PC-3 (cell line): ENCODE measurements at regions not wholly inside any gene's neighbourhood (a gene's known extent, or its start where the extent isn't known, plus 50 kb on each side); places are given as distances from the start of the nearest gene placed in this dataset.

ENCODE experiments used
- EZH2 ChIP-seq: fragments of 300-600 bp; sonication (generic); IDR thresholded peaks from one replicate; pipeline ENCODE4 v1.6.1; 2017; ENCODE audit warnings: antibody characterized with exemption, mild to moderate bottlenecking, low read length; ENCODE audit not compliant: unreplicated experiment
- EZH2phosphoT487 ChIP-seq: fragments of 300-600 bp; sonication (generic); IDR thresholded peaks from 2 replicates; pipeline ENCODE4 v1.6.1; 2018; ENCODE audit warnings: mild to moderate bottlenecking, antibody characterized with exemption, low read length, borderline replicate concordance
- TF ChIP-seq, protein P1 (sequence below): fragments of 300-600 bp; sonication (generic); conservative IDR thresholded peaks from 2 replicates; pipeline ENCODE4 v1.5.1; 2017; ENCODE audit warnings: antibody characterized with exemption, low read depth, mild to moderate bottlenecking, low read length

DNA sequence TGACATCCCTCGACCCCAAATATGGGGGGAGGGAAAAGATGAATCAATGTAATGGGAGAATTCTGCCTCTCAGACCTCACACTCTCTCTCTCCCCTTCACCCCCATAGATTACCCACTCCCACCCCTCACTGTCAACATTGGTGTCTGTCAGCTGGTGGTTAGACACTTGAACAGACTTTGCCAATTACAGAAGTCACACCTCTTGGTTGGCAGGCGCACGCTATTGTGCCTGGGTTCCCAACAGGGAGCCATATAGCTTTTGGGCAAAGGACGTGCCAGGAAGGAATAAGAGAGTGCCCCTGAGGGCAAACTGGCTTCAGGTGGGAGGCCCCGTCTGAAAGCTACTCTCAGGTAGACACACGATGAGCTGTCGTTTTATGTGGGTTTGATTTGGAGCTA, 54.1 kb upstream of the FYN start:
- TF ChIP-seq, protein P1, sequence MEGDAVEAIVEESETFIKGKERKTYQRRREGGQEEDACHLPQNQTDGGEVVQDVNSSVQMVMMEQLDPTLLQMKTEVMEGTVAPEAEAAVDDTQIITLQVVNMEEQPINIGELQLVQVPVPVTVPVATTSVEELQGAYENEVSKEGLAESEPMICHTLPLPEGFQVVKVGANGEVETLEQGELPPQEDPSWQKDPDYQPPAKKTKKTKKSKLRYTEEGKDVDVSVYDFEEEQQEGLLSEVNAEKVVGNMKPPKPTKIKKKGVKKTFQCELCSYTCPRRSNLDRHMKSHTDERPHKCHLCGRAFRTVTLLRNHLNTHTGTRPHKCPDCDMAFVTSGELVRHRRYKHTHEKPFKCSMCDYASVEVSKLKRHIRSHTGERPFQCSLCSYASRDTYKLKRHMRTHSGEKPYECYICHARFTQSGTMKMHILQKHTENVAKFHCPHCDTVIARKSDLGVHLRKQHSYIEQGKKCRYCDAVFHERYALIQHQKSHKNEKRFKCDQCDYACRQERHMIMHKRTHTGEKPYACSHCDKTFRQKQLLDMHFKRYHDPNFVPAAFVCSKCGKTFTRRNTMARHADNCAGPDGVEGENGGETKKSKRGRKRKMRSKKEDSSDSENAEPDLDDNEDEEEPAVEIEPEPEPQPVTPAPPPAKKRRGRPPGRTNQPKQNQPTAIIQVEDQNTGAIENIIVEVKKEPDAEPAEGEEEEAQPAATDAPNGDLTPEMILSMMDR: no peak
- TF ChIP-seq EZH2phosphoT487: no peak
- TF ChIP-seq EZH2: no peak
